Body of pancreas (tissue), 4 donors: ENCODE measurements at regions not wholly inside any gene's neighbourhood (a gene's known extent, or its start where the extent isn't known, plus 50 kb on each side); places are given as distances from the start of the nearest gene placed in this dataset.

Experiments
- CTCF ChIP-seq, 7 experiments: fragments of 450-650 bp in 4 of 7; fragments of 200-600 bp in 3 of 7; sonication (generic) in 3 of 7; IDR thresholded peaks; one replicate each; pipeline ENCODE4 v1.5.1; 2016 to 2019; ENCODE audit warnings: antibody characterized with exemption in 7 of 7
- POLR2A ChIP-seq, 3 donors: fragments of 450-650 bp; IDR thresholded peaks; one replicate each; pipeline ENCODE4 v1.6.1; 2016; ENCODE audit warnings: antibody characterized with exemption in 3 of 3, mild to moderate bottlenecking in 2 of 3

- no peak for TF ChIP-seq CTCF (IDR thresholded peaks at IDR 0.05)
- TF ChIP-seq POLR2A (IDR thresholded peaks at IDR 0.05), result no peak
These were observed 72.6 kb upstream of the ARHGAP29 start for GRCh38 chr1:94309829-94310569.
